ENCODE measurements at regions not wholly inside any gene's neighbourhood (a gene's known extent, or its start where the extent isn't known, plus 50 kb on each side); places are given as distances from the start of the nearest gene placed in this dataset.

DNA sequence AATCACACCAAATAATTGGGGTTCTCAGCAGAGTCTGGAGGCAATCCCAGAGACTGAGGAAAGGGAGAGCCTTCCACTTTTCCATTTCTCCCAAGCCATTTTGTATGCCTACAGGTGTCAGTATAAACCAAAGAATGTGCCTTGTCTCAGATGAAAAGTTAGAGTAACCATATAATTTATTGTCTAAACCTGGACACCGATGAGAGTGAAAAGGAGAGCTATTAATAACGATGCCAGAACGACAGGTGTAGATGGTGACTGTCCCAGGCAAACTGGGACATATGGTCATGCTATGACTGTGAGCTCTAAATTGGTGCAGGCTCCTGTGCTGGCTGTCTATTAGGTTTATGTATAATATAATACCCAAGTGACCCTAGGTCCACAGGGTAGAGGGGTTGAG lies 219.6 kb downstream of the ARHGAP12 start:
- no peak for DNase-seq

DNA sequence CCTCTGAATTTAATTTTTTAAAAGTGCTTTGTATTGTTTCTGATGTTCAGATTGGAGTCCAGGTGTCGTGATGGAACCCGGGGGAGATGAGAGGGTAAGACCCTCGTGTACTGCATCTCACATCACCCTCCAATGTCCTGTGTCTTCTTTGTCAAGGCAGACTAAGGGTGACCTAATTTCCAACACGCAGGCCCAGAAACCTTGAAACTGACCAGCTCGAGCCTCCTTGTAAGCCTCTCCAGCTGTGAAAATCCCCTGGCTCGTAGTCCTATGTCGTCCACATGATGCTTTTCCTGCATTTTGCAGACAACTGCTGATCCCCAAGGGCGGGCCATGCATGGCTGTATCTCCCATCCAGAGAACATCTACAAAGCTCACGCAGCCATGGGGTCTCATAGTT lies 220.2 kb downstream of the ARHGAP12 start:
- no peak for DNase-seq

DNA sequence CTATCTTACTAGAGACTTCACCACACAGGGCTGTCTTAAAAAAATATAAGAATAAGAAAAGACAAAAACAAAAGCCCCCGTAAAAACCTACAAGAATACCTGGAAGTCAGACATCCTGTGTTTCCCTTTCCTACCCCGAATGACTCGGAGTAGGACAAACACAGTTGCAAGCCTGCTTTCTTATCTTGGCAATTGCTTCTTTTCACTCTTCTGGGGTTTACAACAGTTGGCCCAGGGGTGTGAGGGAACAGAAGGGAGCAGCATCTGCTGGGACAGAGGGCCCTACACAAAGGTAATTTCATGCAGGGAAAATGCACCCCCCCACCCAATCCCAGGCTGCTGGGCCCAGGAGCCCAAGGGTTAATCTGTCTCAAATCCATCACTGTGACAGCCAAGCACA lies 220.6 kb downstream of the ARHGAP12 start:
- no peak for DNase-seq

DNA sequence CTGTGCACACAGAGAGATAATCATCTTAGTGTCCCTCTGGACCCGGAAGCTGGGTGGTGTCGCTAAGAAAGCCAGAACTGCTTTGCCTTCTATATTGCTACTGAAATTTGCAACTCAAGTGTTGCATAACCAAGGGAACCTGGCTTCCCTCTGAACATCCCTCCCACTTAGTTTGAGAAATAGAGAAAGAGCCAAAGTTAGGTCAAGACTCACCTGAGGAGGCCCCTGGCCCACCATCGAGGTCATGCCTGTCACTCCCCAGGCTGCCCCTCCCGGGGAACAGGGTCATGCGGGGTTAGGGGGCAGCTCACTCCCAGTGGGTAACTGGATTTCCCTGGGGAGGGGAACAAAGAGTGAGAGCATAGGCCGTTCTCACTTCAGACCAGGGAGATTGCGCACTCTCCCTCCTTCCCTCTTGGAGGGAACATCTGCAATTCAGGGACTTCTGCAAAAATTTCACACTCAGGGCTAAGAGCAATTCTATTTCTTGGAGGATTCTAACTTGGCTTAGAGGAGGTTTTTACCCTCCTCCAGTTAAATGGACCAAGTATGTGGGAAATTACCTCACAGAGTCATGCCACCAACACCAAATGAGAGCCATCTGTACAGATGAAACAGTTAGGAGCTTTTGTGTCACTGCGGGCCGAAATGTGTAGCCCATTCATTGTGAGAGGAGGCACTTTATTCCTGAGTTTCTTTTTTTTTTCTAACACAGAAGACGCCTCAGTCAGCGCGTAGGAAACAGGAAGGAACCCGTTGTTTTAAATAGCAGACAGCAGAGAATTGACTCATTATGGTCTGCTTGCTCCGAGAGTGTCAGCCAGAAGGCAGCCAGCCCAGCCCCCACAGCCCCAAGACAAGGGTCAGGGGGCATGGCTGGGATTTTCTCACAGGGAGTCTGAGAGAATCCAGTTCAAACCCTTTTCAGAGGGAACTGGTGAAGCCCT lies 221.3 kb downstream of the ARHGAP12 start:
- DNase-seq: no peak

DNA sequence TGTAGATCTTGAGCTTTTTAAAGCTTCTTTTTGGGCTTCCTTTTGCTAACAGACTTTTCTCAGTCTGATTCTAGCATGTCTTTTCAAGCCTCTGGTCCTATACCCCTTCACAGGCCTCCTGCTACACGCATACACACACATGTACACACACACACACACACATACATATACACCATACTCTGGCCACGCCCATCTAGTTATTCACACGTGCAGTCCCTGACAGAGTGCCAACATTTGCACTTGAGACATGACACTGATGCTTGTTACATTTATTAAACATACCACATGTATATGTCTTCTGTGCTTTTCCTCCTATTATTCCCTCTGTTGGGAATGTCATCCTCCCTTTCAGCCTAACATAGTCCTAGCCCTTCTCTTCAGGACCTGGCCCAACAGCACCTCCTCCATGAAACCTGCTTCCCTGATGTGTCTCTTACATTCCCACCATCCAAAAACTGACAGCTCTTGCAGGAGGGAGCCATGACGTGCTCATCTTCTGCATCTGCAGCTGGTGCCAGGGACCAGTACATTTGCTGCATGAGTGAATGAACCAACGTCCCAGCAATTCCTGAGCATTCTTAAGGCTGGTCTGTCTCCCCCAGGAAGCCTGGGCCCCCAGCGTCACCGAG lies 222.1 kb downstream of the ARHGAP12 start:
- DNase-seq: no peak

GRCh38 chr10:31705136-31705535 lies 223.5 kb downstream of the ARHGAP12 start:
- DNase-seq: no peak

- DNase-seq: no peak
These were observed 224.4 kb downstream of the ARHGAP12 start for GRCh38 chr10:31704195-31704594.

GRCh38 chr10:31702954-31703353 lies 225.7 kb downstream of the ARHGAP12 start:
- DNase-seq: no peak

DNA sequence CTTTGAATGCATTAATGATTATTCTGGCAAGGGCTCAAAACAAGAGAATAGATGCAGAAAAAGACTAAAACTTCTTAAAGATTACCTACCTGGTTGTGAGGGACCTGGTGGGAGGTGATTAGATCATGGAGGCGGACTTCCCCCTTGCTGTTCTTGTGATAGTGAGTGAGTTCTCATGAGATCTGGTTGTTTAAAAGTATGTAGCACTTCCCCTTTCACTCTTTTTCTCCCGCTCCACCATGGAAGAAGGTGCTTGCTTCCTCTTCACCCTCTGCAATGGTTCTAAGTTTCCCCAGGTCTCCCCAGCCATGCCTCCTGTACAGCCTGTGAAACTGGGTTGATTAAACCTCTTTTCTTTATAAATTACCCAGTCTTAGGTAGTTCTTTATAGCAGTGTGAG lies 226.6 kb downstream of the ARHGAP12 start:
- no peak for DNase-seq

- DNase-seq: no peak
These were observed 227.1 kb downstream of the ARHGAP12 start for GRCh38 chr10:31701546-31701945.

GRCh38 chr10:31700181-31700611 lies 228.4 kb downstream of the ARHGAP12 start:
- no peak for DNase-seq

- DNase-seq: no peak
These were observed 230.3 kb downstream of the ARHGAP12 start for GRCh38 chr10:31698181-31698830.

DNA sequence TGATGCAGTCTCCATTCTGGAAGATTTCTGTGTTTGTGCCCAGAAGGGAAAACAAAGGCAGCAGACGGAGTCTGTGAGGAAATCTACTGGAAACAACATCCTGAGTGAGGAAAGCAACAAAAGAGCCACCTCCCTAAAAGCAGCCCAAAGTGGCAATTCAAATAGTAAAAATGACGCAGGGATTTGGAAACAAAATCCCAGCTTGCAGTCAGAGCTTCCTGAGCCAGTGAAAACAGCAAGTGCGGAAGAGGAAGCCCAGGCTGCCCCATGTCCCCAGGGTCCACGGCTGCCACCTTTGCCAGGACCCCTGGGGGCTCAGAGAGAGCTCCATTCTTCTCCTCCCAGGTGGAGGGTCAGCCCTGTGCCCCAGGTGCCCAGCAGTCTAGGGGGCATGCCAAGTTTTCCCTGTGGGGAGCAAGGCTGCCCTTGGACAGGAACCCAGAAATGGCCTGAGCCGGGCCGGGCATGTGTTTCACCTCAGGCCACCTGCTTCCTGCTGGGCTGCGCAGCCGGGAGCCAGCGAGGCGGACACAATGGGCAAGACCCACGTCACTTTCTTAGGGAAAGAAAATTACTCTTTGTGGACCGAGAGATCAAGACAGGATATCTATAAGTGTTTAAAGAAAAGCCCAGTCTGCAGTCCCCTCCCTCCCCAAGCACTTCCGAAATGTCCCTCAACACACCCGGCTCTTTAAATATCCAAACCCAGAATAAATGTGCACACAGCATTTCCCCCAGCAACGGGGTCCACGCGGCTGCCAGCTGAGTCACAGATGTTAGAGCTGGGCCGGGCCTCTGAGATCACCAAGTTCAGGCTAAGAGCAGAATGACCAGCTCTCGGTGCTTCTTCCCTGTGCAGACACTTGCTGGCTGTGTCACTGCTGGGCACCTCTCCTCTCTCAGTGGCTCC lies 231.1 kb downstream of the ARHGAP12 start:
- DNase-seq: peak; percentile 55

- DNase-seq: no peak
These were observed 233.4 kb downstream of the ARHGAP12 start for GRCh38 chr10:31694929-31695837.

- DNase-seq: no peak
These were observed 234.4 kb downstream of the ARHGAP12 start for GRCh38 chr10:31694126-31694685.

- no peak for DNase-seq
These were observed 235.1 kb downstream of the ARHGAP12 start for GRCh38 chr10:31693491-31693890.

DNA sequence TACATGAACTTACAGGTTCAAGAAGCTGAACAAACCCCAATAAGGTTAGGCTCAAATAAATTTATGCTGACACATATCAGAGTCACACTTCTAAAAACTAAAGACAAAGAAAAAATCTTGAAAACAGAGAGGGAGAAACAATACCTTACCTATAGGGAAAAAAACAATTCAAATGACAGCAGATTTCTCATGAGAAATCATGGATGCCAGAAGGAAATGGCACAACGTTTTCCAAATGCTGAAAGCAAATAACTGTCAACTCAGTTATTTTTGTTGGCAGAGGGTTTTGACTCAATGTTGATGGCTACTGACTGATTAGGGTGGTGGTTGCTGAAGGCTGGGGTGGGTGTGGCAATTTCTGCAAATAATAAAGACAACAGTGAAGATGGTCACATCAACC lies 239.4 kb downstream of the ARHGAP12 start:
- DNase-seq: no peak

GRCh38 chr10:31687663-31688482 lies 240.8 kb downstream of the ARHGAP12 start:
- DNase-seq: no peak

GRCh38 chr10:31686599-31686998 lies 242.0 kb downstream of the ARHGAP12 start:
- no peak for DNase-seq

DNA sequence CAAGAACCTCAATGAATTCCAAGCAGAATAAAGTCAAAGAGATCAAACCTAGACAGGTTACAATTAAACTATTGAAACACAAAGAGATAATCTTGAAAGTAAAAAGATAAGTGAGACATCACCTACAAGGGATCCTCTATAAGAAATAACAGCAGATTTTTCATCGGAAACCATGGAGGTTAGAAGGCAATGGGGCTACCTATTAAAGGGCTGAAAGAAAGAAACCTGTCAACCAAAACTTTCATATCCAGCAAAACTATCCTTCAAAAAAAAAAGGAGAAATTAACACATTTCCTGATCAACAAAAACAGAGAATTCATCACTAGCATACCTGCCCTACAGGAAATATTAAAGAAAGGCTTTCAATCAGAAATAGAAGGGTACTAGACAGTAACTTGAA lies 244.9 kb downstream of the ARHGAP12 start:
- no peak for DNase-seq

All from NCI-H1092 (cell line).